GM19025 (cell line): ENCODE measurements at regions not wholly inside any gene's neighbourhood (a gene's known extent, or its start where the extent isn't known, plus 50 kb on each side); places are given as distances from the start of the nearest gene placed in this dataset.

Source experiments
- ATAC-seq: cut with Tn5 transposase; IDR thresholded peaks from one replicate; pipeline ENCODE4 v1.9.1; 2021; ENCODE audit warnings: mild to moderate bottlenecking, low read depth, moderate library complexity; ENCODE audit not compliant: unreplicated experiment

DNA sequence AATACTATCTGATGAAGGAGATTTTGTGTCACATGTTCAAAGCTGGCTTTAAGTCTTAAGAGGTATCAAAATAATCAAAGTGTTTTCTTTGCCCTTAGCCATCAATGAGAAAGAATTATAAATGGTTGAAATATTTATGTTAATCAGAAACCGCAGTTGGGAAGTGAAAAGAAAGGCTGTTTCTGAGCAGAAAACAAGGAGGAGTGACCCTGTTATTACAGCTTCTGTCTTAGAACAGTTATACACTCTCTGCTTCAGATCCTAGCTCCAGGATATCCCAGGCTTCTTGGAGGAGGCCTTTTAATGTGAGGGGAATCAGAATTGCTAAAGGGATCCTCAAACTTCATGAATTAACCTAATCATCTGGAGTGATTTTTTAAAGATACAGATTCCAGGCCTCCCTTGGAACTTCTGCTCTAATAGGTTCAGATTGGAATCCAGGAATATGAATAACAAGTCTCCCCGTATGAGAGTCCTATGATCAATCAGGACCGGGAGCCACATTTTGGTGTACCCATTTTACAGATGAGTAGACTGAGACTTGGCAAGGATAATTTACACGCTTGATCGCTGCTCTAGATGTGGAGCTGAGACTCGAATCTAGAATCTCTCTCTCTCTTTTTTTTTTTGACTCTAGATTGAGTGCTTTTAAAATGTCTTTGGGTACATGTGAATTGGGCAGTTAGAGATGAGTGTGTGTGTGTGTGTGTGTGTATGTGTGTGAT lies 50.8 kb upstream of the JAG1 start:
- no peak for ATAC-seq

DNA sequence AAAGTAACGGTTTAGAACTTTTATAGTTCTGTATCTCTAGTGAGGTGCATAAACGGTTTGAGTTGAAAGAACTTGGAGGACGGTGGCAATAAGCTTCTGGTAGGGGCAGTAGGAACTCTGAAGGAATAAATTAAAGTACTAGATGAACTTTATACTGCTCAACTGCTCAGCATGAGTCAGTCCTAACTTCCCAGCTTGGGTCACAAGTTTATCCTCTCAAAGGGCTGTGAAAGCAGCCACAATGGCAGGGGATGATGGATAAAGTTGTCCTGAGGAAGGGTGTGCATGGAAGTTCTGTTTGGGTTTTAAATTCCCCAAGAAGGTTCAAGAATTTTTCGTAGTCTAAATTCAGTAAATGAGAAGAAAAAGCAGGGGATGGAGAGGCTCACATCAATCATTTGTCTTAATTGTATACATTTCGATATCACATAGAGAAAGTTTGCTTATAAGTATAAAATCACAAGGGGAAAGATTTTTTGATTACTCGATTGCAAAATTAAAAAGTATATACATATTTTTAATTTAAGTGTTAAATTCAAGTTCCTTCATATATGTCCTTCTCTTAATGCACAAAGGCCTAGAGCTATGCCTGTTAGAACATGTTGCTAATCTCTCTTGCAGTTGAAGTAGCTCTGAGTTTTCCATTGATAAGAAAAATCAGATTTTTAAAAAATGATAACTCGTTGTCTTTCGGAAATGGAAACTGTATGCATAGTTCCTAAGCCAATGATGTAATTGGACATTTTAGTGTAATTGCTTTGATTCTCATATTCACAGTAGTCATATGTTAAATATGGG lies 55.3 kb upstream of the JAG1 start:
- ATAC-seq: no peak

DNA sequence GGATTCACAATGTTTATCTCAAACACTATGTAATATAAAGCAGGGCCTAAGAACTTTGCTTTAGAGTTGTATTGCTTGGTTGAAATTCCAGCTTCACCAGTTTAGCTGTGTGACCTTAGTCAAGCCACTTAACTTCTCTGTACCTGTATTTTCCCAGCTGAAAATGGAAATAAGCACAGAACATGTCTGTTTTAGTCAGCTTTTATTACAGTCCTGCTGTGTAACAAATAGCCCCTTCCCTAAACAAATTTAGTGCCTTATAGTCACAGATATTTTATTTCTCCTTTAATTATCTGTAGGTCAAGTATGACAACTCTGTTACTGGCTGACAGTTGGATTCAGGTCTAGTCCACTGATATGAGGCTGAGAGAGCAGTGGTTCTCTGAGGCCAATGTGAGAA lies 56.0 kb upstream of the JAG1 start:
- ATAC-seq: no peak

DNA sequence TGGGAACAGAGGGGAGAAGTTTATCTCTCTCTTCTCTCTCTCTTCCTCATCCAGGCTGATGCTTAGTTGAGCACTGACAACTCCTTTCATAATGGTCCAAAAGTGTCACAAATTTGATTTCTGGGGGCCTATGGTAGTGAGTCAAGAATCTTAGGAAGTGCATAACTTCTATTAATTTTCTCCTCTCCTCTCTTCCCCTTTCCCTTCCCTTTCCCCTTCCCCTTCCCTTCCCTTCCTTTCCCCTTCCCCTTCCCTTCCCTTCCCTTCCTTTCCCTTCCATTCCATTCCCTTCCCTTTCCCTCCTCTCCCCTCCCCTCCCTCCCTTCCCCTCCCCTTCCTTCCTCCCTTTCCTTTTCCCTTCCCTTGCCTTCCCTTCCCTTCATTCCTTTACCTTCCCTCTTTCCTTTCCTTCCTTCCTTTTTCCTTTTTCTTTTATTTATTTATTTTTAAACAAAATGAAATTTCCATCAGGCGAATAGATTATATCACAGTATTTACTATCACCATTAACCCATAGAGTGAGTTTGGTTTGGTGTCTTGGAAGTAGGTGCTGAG lies 56.9 kb upstream of the JAG1 start:
- ATAC-seq: no peak

DNA sequence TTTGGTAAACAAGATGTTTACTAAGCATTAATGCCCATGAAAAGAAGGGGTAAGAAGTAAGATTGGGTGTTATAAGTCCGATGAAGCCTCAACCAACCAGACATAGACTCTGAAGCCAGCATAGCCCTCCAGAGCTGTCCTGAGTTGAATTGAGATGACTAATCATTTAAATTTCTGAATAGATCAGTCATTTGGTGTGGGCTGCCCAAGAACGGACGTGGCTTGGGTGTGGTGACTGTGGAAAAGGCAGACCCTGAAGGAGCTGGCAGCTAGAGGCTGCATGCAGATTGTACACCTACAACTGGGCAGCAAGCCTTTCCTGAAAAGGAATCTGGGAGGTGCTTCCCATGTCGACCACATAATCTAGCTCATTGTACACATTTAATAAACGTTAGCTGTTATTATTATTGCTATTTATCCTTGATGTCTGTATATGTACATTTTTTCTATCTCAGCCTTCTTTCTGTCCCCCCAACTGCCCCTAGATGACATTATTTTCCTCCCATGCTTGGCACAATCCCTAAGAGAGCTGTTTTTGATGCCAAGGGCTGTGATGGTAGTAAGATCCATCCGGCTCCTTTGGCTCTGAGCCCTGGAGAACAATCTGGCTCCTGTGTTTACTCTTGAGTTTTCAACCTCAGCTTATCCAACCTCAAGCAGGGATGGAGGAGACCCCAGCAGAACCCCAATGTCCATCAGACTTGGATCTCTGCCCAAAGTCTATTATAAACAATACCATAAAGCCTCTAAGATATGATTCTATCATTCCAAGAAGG lies 57.6 kb upstream of the JAG1 start:
- ATAC-seq: no peak

DNA sequence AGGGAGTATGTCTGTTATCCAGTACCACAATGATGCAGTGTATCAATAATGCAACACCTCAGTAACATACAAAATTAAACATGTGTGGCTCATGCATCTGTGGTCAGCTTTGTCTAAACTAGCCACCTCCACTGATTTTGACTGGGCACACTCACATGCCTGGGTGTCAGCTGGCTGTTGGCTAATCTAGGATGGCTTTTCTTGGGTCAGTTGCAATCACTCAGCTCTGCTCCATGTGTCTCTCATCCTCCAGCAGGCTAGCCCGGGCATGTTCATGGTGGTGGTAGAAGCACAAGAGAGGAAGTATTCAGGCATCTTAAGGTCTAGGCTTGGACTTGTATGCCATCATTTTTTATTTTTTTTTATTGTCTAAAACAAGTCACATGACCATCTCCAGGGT lies 59.3 kb upstream of the JAG1 start:
- ATAC-seq: no peak

DNA sequence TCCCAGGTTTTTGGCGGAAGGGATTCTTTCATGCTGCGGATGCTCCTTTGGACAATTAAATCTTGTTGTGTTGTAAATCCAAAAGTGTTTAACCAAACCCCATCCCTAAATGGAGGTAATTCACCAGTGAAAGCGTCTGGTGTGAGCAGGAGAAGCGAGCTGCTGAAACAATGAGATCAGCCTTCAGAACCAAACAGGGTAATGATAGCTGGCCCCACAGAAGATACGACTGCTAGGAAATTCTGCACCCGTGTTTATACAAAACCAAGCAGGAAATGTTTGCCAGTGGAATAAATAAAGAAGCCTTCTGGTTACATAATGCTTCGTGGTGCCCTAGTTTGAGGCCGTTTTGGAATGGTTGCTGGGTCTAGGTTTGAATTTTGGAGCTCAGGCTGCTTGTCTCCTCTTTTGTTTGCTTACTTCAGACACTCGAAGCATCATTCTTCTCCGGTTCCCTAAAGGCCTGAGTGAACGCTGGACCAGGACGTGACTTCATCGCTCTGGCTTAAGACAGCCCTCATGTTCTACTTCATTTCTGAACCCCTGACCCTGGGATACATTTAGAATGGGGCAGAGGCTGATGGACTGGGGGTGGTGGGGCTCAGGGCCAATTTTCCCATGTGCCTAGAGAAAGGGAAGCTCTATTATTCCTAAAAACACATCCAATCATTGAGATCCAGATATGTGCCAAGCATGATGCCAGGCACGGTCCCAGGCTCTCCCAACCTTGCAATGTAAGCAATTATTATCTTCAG lies 61.6 kb upstream of the JAG1 start:
- no peak for ATAC-seq

DNA sequence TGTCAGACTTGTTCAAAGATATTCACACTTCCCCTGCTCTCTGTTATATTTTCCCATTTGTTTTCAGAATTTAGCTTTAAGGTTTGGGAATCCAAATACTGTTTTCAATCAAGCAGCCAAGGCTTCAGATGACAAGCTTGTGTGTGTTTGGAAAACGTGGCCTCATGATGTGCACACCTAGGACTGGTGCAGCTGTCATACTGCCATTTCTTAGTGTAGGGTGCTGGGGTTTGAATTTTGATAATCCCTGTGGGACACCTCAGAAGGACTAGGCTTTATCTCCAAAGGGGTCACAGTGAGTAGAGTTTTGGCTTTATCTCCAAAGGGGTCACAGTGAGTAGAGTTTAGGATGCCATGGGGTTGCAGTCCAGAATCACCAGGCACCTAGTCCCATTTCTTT lies 65.3 kb upstream of the JAG1 start:
- ATAC-seq: no peak

DNA sequence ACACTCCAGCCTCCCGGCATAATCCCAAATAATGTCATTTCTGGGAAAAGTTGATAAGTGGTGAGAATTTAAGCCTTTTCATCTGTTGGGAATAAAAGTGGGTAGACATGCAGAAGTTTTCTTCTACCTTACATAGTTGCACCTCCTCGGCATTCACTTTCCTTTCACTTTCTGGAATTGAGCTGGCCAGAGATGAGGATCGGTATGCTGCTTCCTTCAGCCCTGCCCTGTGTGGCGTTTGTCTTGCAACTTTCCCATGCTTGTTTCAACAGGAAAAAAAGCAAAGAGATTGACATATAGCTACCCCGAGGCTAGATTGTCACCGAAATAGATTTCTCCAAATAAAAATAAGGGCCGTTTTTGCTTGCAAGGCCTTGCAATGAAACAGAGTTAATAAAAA lies 65.8 kb upstream of the JAG1 start:
- no peak for ATAC-seq

DNA sequence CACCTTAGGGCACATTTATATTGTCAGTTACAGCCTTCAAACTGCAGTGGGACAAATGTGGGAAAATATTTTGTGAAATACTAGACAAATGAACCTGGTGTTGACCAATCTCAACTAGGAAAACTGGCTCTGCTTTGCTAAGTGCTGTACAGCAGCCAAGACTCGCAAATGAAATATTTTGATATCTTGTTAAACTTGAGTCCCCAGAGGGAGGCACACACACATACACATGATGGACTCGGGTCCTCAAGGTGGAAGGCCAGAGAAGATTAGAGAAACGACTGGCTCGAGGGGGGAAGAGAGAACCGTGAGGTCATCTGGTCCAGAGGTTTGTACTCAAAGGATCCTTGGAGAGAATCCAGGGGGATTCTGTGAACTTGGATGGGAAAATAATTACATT lies 67.3 kb upstream of the JAG1 start:
- no peak for ATAC-seq

DNA sequence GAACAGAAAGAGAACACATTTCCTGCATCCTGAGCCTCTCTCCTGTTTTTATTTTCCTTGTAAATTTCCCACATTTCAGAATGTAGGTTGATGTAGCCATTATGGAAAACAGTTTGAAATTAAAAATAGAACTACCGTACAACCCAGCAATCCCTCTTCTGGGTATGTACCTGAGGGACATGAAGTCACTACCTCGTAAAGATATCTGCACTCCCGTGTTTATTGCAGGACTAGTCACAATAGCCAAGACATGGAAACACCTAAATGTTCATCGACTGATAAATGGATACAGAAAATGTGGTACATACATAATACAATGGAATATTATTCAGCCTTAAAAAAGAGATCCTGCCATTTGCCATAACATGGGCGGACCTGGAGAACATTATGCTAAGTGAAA lies 72.0 kb upstream of the JAG1 start:
- no peak for ATAC-seq

DNA sequence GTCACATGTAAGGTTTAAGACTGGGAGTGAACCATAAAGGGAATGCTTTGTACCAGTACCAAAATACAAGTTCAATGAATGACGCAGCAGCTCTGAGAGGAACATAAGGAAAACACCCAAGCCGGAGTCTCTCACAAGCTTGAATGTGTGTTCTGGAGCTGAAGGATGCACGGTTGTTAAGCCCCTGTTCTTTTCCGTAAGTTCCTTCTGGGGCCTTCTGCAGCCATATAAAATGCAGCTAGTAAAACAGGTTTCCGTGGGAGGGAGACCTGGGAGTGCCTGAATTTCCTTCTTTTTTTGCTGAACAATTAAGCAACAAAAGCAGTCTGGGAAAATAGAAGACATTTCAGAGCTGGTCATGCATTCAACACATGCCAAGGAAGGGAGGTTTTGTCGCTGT lies 73.2 kb upstream of the JAG1 start:
- ATAC-seq: no peak

DNA sequence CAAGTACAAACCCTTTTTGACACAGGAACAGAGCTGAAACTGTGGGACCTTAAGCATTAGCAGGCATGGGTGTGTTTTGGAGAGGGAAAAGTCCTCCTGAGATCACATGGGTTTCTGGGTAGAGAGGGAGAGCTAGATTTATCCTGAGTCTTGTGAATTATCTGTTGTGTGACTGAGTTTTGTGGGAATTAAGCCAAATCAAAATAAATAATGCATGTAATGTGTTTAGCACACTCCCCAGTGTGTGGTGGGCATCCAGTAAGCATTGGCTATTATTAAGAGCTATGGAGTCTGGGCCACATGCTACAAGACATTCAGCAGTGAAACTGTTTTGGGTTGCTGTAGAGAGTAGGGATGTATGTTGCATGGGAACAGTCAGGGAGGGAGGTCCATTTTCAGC lies 75.3 kb upstream of the JAG1 start:
- ATAC-seq: no peak

DNA sequence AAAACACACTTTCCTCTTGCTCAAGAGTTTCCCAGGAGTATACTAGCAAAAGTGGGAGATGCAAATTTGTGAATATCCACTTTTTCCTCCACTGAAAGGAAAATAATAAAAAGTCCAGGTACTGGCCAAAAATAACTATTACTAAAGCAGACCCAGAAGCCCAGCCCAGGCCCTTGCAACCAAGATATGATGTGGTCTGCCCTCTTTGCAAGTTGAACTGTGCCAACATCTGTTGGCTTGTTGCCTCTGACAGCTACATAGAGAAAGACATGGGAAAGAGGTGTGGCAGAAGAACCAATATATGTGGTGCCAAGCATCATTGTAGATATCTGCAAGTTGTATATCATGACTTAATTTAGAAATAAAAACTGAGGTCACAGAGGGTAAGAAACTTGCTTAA lies 78.4 kb upstream of the JAG1 start:
- ATAC-seq: no peak

DNA sequence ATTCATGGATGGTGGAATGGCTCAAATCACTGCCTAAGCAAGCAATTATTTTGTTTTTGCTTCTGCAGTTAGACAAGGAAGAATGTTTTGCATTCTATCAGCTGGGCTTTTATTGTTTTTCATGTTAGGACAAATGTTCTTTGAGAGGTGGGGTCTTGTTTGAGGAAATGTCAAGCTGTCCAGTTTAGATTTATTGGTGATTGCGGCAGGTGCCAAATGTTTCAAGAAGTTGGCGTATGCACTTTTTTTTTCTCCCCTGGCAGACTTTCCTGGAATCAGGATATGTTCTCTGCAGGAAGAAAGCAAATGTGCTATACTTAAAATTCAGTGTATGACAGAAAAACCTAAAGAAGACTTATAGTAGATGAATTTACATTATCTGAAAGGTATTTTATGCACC lies 81.0 kb upstream of the JAG1 start:
- ATAC-seq: no peak

DNA sequence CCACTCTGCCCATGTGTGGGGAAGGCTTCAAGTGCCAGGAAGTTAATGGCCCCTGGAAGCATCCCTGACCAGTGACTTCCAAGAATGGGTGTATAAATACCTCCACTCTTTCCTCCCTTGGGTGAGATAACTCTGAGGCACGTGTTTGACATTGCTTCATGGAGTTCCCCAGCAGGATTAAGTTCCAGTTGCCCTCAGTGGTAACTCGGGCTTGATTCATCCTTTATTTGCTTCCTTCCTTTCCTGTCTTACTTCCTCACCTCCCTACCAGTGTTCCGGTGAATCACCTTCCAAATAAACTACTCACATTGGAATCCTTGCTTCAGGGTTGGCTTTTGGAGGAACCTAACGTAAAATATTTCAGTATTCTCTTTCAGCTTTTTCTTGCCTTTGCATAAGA lies 84.6 kb upstream of the JAG1 start:
- ATAC-seq: no peak

DNA sequence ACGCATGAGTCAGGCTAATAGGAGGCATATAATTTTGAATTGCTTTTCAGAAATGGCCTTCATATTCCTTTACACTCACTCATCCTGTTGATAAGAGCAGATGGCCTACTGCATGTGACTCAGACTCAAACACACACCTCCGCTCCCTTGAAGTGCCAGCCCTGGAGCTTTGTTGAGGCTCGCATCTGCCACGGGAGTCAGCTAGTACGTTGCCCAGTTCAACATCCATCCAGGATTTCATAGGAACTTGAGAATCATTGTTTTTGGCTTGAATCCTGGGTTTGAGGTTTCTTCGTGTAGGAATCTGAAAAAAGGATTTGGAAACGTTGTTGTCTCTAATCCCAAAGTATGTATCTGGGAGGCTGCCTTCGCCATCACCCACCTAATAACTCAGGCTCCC lies 87.4 kb upstream of the JAG1 start:
- ATAC-seq: no peak

DNA sequence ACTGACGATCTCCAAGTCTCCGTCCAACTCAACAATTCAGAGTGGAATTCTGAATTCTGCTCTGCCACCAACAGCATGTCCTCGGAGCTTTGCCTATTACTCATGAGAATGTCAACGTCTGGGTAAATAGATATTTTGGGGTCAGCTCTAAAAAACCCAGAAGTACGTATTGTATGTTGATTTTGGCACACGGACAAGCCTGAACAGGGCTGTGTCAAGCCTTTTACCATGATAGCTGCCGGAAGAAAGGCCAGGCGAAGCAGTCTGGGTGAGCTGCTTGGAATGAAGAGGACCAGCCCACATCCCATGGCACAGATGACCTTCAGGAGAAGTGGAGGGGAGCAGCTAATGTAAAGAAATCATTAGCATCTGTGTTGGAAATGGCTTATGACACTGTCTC lies 88.0 kb upstream of the JAG1 start:
- no peak for ATAC-seq

DNA sequence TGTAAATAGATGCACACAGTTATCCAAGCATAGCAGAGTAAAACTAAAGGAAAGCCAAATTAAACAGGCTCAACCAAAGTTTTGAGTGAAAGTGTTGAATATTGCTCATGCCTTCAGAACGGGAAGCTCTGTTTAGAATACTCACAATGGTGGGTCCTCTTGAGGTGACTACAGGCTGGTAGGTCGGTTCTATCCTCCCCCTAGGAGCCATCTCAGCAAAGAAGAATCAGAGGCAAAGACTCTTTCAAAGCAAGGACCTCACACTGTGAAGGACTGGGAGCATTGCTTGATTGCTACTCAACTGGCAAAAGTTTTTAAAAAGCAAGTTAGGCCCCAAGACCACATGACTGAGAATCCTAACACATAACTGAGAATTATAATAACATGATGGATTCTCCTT lies 88.4 kb upstream of the JAG1 start:
- no peak for ATAC-seq

DNA sequence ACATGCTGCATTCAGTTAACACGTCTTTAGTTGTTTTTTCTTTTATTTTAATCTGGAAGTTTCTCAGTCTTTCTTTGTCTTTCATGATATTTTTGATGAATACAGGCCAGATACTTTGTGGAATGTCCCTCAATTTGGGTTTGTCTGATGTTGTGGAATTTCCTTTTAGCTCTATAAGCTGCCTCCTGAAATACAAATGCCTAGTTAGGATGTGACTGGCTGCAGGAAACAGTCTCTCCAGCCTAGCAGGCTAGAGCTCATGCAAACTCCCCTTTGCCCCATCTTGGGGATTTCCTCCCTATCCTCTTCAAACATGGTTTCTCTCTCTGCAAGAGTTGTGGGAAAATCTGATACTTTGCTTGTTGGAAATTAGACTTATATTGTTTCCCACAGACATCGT lies 89.3 kb upstream of the JAG1 start:
- ATAC-seq: no peak

DNA sequence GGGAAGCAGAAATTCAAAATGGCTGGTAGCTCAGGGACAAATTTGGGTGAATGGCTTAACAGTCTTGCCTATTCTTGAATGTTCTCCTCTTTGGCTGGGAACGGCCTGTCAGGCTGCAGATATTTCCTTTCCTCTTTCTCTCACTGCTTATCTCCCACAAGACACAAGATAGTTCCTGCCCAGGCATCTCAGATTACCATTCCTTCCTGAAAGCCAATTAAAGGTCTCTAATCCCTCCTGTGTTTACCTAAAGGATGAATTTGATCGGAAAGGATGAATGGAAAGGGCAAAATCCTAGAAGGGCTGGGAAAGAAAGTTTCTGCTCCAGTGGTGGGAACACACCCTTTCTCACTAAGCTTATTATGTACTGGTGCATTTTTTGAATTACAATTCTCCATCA lies 95.9 kb upstream of the JAG1 start:
- ATAC-seq: no peak
